ENCODE measurements at regions not wholly inside any gene's neighbourhood (a gene's known extent, or its start where the extent isn't known, plus 50 kb on each side); places are given as distances from the start of the nearest gene placed in this dataset.

- Histone ChIP-seq H3K4me3 (ENCODE audit: low read length in 2 of 2) (no peak overlapping the region), H3K4me1 (ENCODE audit: control insufficient read depth in 2 of 2, insufficient read depth in 2 of 2, low read length in 2 of 2) (peaks cover 49 to 79% of the 10 kb centered on the region in 2 donors), H3K36me3 (ENCODE audit: control insufficient read depth in 2 of 2, insufficient read depth in 2 of 2, low read length in 1 of 2) (no peaks in the 10 kb centered on the region), H3K9me3 (ENCODE audit: control insufficient read depth in 2 of 2, insufficient read depth in 1 of 2, low read length in 1 of 2) (peaks cover 0 to 5% of the 10 kb centered on the region in 2 donors), H3K27ac (ENCODE audit: low read depth in 1 of 2, low read length in 1 of 2) (peak overlapping the region; percentile 47 to 84), H3K27me3 (ENCODE audit: control insufficient read depth in 2 of 2, insufficient read depth in 1 of 2, low read length in 1 of 2) (no peaks in the 10 kb centered on the region)
- WGBS: 30% methylated on average over 8 of the region's 8 CpGs
- peak in 1 of 9 donors; percentile 52 for DNase-seq (ENCODE audit: low read depth in 6 of 9, low spot score in 9 of 9)
Measured at GRCh38 chr2:239554766-239555570, 154.1 kb upstream of the HDAC4 start.

DNA sequence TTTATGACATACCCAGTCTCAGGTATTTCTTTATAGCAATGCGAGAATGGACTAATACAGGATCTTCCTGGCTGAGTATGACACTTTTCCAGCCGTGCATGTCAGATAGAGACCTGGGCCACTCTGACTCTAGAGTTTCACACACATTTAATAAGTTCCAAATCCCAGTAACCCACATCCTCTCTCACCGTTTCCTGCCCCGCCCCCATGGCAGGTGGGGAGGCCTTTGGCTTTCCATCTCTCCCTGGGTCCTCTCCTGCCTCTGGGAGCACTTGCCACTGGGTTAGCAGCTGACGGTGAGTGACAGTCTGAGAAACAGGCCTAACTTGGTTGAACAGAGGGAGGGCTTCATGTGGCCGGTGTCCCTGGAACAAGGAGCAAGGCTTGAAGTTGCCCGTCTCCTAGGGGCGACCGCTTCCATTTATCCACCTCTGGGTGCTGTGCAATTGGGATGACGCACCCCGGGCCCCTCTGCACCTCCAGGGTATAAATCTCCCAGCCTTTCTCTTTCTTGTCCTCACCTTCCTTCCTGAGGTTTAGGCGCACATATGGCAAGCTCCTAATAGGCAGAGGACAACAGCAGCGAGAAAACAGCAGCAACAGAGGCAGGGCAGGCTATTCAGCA is 152.7 kb upstream of the HDAC4 start:
- peaks cover 0 to 13% of the 10 kb centered on the region in 2 donors for H3K9me3 ChIP-seq (ENCODE audit: control insufficient read depth in 2 of 2, insufficient read depth in 1 of 2, low read length in 1 of 2)
- no peaks in the 10 kb centered on the region for H3K27me3 ChIP-seq (ENCODE audit: control insufficient read depth in 2 of 2, insufficient read depth in 1 of 2, low read length in 1 of 2)
- H3K4me1 ChIP-seq (ENCODE audit: control insufficient read depth in 2 of 2, insufficient read depth in 2 of 2, low read length in 2 of 2): peaks cover 54 to 79% of the 10 kb centered on the region in 2 donors
- peak in 1 of 9 donors; percentile 67 for DNase-seq (ENCODE audit: low read depth in 6 of 9, low spot score in 9 of 9)
- 45% methylated on average over 13 of the region's 13 CpGs for WGBS
- H3K27ac ChIP-seq (ENCODE audit: low read depth in 1 of 2, low read length in 1 of 2): peak overlapping the region in 1 of 2 donors; percentile 84
- no peaks in the 10 kb centered on the region for H3K36me3 ChIP-seq (ENCODE audit: control insufficient read depth in 2 of 2, insufficient read depth in 2 of 2, low read length in 1 of 2)
- no peak overlapping the region for H3K4me3 ChIP-seq (ENCODE audit: low read length in 2 of 2)

GRCh38 chr2:239552213-239552926 is 151.6 kb upstream of the HDAC4 start:
- Histone ChIP-seq H3K4me3 (ENCODE audit: low read length in 2 of 2) (no peak overlapping the region), H3K27ac (ENCODE audit: low read depth in 1 of 2, low read length in 1 of 2) (no peak overlapping the region), H3K27me3 (ENCODE audit: control insufficient read depth in 2 of 2, insufficient read depth in 1 of 2, low read length in 1 of 2) (no peaks in the 10 kb centered on the region), H3K9me3 (ENCODE audit: control insufficient read depth in 2 of 2, insufficient read depth in 1 of 2, low read length in 1 of 2) (peaks cover 0 to 17% of the 10 kb centered on the region in 2 donors), H3K36me3 (ENCODE audit: control insufficient read depth in 2 of 2, insufficient read depth in 2 of 2, low read length in 1 of 2) (no peaks in the 10 kb centered on the region), H3K4me1 (ENCODE audit: control insufficient read depth in 2 of 2, insufficient read depth in 2 of 2, low read length in 2 of 2) (peaks cover 55 to 83% of the 10 kb centered on the region in 2 donors)
- DNase-seq (ENCODE audit: low read depth in 6 of 9, low spot score in 9 of 9): no peak
- 88% methylated on average over 16 of the region's 16 CpGs for WGBS

- Histone ChIP-seq H3K36me3 (ENCODE audit: control insufficient read depth in 2 of 2, insufficient read depth in 2 of 2, low read length in 1 of 2) (no peaks in the 10 kb centered on the region), H3K4me1 (ENCODE audit: control insufficient read depth in 2 of 2, insufficient read depth in 2 of 2, low read length in 2 of 2) (peaks cover 55 to 93% of the 10 kb centered on the region in 2 donors), H3K4me3 (ENCODE audit: low read length in 2 of 2) (no peak overlapping the region), H3K9me3 (ENCODE audit: control insufficient read depth in 2 of 2, insufficient read depth in 1 of 2, low read length in 1 of 2) (peaks cover 0 to 17% of the 10 kb centered on the region in 2 donors), H3K27me3 (ENCODE audit: control insufficient read depth in 2 of 2, insufficient read depth in 1 of 2, low read length in 1 of 2) (no peaks in the 10 kb centered on the region), H3K27ac (ENCODE audit: low read depth in 1 of 2, low read length in 1 of 2) (peak overlapping the region in 1 of 2 donors; percentile 37)
- no peak for DNase-seq (ENCODE audit: low read depth in 6 of 9, low spot score in 9 of 9)
- 94% methylated on average over 6 of the region's 6 CpGs for WGBS
Measured at GRCh38 chr2:239551206-239551605, 150.4 kb upstream of the HDAC4 start.

DNA sequence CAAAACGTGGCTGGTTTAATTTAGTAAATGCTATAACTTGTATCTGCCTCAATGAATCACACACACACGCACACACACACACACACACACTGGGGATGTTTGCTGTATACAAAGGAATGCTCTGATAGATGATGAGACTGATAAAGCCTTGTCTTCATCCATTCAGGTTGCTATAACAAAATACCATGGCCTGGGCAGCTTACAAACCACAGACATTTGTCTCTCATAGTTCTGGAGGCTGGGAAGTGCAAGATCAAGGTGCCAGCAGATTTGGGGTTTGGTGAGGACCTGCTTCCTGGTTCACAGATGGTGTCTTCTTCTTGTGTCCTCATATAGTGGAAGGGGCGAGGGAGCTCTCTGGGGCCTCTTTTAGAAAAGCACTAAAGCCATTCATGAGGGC is 149.5 kb upstream of the HDAC4 start:
- H3K4me3 ChIP-seq (ENCODE audit: low read length in 2 of 2): no peak overlapping the region
- peaks cover 53 to 96% of the 10 kb centered on the region in 2 donors for H3K4me1 ChIP-seq (ENCODE audit: control insufficient read depth in 2 of 2, insufficient read depth in 2 of 2, low read length in 2 of 2)
- 32% methylated on average over 3 of the region's 3 CpGs for WGBS
- H3K36me3 ChIP-seq (ENCODE audit: control insufficient read depth in 2 of 2, insufficient read depth in 2 of 2, low read length in 1 of 2): no peaks in the 10 kb centered on the region
- H3K27ac ChIP-seq (ENCODE audit: low read depth in 1 of 2, low read length in 1 of 2): peak overlapping the region in 1 of 2 donors; percentile 82
- H3K27me3 ChIP-seq (ENCODE audit: control insufficient read depth in 2 of 2, insufficient read depth in 1 of 2, low read length in 1 of 2): no peaks in the 10 kb centered on the region
- DNase-seq (ENCODE audit: low read depth in 6 of 9, low spot score in 9 of 9): peak in 1 of 9 donors; percentile 51
- H3K9me3 ChIP-seq (ENCODE audit: control insufficient read depth in 2 of 2, insufficient read depth in 1 of 2, low read length in 1 of 2): peaks cover 0 to 23% of the 10 kb centered on the region in 2 donors

DNA sequence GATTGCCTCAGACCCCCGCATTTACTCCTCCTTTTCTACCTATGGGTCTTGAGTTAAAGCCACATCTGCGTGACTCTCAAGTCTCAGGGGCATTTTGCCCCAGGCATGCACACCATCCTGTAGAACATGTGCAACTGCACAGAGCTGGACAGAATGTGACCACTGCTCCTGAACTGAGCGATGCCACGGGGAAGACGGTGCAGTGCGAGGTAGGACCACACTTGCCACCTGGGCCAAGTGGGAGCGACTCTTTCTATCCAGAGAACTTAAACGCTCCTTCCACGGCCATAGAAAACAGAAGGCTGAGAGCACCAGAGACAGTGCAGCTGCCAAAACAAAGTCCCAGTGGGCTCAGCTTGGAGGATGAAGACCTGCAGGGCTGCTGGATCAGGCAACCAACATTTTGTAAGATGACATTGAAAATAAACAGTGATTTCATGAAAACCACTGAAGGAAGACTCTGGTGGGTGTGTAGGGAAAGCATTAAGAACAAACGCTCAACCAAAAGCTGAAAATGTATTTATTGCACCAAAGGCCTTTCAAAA is 149.0 kb upstream of the HDAC4 start:
- peaks cover 0 to 26% of the 10 kb centered on the region in 2 donors for H3K9me3 ChIP-seq (ENCODE audit: control insufficient read depth in 2 of 2, insufficient read depth in 1 of 2, low read length in 1 of 2)
- peaks cover 53 to 96% of the 10 kb centered on the region in 2 donors for H3K4me1 ChIP-seq (ENCODE audit: control insufficient read depth in 2 of 2, insufficient read depth in 2 of 2, low read length in 2 of 2)
- H3K27me3 ChIP-seq (ENCODE audit: control insufficient read depth in 2 of 2, insufficient read depth in 1 of 2, low read length in 1 of 2): no peaks in the 10 kb centered on the region
- H3K36me3 ChIP-seq (ENCODE audit: control insufficient read depth in 2 of 2, insufficient read depth in 2 of 2, low read length in 1 of 2): no peaks in the 10 kb centered on the region
- DNase-seq (ENCODE audit: low read depth in 6 of 9, low spot score in 9 of 9): no peak
- 78% methylated on average over 10 of the region's 10 CpGs for WGBS
- H3K4me3 ChIP-seq (ENCODE audit: low read length in 2 of 2): no peak overlapping the region
- H3K27ac ChIP-seq (ENCODE audit: low read depth in 1 of 2, low read length in 1 of 2): peak overlapping the region in 1 of 2 donors; percentile 82

DNA sequence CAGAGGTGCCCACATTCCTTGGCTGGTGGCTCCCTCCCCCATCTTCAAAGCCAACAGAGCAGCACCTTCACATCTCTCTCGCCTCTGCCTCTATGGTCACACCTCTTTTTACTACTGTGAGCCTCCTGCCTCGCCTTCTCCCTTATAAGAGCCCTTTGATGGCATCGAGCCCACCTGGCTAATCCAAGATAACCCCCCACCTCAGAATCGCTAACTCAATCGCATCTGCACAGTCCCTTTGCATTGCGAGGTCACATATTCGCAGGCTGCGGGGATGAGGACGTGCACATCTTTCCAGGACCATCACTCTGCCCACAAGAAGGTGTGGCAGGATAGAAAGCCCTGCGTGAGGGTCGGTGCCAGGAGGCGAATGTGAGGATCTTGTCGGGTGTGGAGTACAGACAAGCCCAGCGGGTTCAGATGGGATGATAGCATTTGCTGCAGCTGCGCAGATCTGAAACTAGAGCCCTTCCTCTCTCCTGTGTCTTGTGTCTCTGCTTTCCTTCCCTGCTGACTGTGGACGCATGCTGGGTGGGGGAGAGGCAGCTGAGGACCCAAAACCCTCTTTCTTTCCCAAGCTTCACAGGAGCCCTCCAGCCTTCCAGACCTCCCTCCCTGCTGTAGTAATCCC is 148.3 kb upstream of the HDAC4 start:
- H3K27ac ChIP-seq (ENCODE audit: low read depth in 1 of 2, low read length in 1 of 2): peak overlapping the region; percentile 57 to 82
- DNase-seq (ENCODE audit: low read depth in 6 of 9, low spot score in 9 of 9): peak in 2 of 9 donors; percentile 59 to 75
- H3K36me3 ChIP-seq (ENCODE audit: control insufficient read depth in 2 of 2, insufficient read depth in 2 of 2, low read length in 1 of 2): no peaks in the 10 kb centered on the region
- H3K27me3 ChIP-seq (ENCODE audit: control insufficient read depth in 2 of 2, insufficient read depth in 1 of 2, low read length in 1 of 2): no peaks in the 10 kb centered on the region
- peaks cover 0 to 26% of the 10 kb centered on the region in 2 donors for H3K9me3 ChIP-seq (ENCODE audit: control insufficient read depth in 2 of 2, insufficient read depth in 1 of 2, low read length in 1 of 2)
- H3K4me3 ChIP-seq (ENCODE audit: low read length in 2 of 2): no peak overlapping the region
- H3K4me1 ChIP-seq (ENCODE audit: control insufficient read depth in 2 of 2, insufficient read depth in 2 of 2, low read length in 2 of 2): peaks cover 60 to 97% of the 10 kb centered on the region in 2 donors
- 27% methylated on average over 16 of the region's 16 CpGs for WGBS

GRCh38 chr2:239548451-239548871 is 147.6 kb upstream of the HDAC4 start:
- DNase-seq (ENCODE audit: low read depth in 6 of 9, low spot score in 9 of 9): peak in 4 of 9 donors; percentile 52 to 82 (median 65)
- 12% methylated on average over 12 of the region's 12 CpGs for WGBS
- Histone ChIP-seq H3K9me3 (ENCODE audit: control insufficient read depth in 2 of 2, insufficient read depth in 1 of 2, low read length in 1 of 2) (peaks cover 0 to 26% of the 10 kb centered on the region in 2 donors), H3K36me3 (ENCODE audit: control insufficient read depth in 2 of 2, insufficient read depth in 2 of 2, low read length in 1 of 2) (no peaks in the 10 kb centered on the region), H3K4me3 (ENCODE audit: low read length in 2 of 2) (no peak overlapping the region), H3K27me3 (ENCODE audit: control insufficient read depth in 2 of 2, insufficient read depth in 1 of 2, low read length in 1 of 2) (no peaks in the 10 kb centered on the region), H3K4me1 (ENCODE audit: control insufficient read depth in 2 of 2, insufficient read depth in 2 of 2, low read length in 2 of 2) (peaks cover 56 to 96% of the 10 kb centered on the region in 2 donors), H3K27ac (ENCODE audit: low read depth in 1 of 2, low read length in 1 of 2) (peak overlapping the region; percentile 46 to 82)
